Activated CD4-positive, alpha-beta T cell treated with anti-CD3 and anti-CD28 coated beads, Interleukin-2, amount 10 ng/mL, durations not matched to agents 7 days and 5 days (primary cell): ENCODE measurements at regions not wholly inside any gene's neighbourhood (a gene's known extent, or its start where the extent isn't known, plus 50 kb on each side); places are given as distances from the start of the nearest gene placed in this dataset.

Experiments used
- CTCF ChIA-PET: fragments of 350-600 bp; sonication (Branson Sonifier 250); formaldehyde crosslinking; loops from one replicate; lab custom pipeline; 2021; ENCODE audit warnings: antibody characterized with exemption; lab: Charles Lee
- POLR2A ChIA-PET: fragments of 350-600 bp; sonication (Branson Sonifier 250); formaldehyde crosslinking; loops from one replicate; lab custom pipeline; 2021; ENCODE audit warnings: antibody characterized with exemption; lab: Charles Lee
- DNase-seq: peaks from one replicate; pipeline ENCODE4 v3.0.0-alpha.2; 2020
- H3K27ac Mint-ChIP-seq: one replicate; pipeline ENCODE4 v1.8.0; 2021; ENCODE audit warnings: mild to moderate bottlenecking, moderate library complexity, mixed read lengths
- H3K27me3 Mint-ChIP-seq: one replicate; pipeline ENCODE4 v1.8.0; 2021; ENCODE audit warnings: mixed read lengths
- H3K36me3 Mint-ChIP-seq: one replicate; pipeline ENCODE4 v1.8.0; 2021; ENCODE audit warnings: low read depth, mixed read lengths
- H3K4me1 Mint-ChIP-seq: one replicate; pipeline ENCODE4 v1.8.0; 2021; ENCODE audit warnings: mixed read lengths
- H3K4me3 Mint-ChIP-seq: one replicate; pipeline ENCODE4 v1.8.0; 2021; ENCODE audit warnings: mild to moderate bottlenecking, moderate library complexity, mixed read lengths
- H3K9me3 Mint-ChIP-seq: one replicate; pipeline ENCODE4 v1.8.0; 2021; ENCODE audit warnings: mixed read lengths

DNA sequence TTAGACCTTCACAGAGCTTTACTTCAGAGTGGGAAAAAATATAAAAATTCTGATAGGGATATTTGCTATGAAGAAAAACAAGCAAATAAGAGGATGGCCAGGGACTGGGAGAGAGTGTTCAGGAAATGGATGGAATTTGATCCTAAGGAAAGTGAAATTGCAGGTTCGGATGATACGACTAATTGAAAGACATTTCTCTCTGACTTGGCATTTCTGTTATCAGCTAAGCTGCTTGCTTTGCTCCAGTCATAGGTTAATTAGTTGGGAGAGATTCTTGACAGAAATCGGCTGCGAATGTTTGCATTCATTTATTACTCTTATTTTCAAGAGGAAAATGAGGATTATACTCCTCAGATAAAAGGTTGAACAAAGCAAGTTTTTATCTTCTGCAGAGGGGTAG, 808.7 kb upstream of the NECTIN3 start:
- H3K36me3 Mint-ChIP-seq = no peaks in the 10 kb centered on the region
- H3K4me1 Mint-ChIP-seq = no peaks in the 10 kb centered on the region
- no peak overlapping the region for H3K4me3 Mint-ChIP-seq
- ChIA-PET CTCF (no interaction called here), POLR2A (no interaction called here)
- H3K27me3 Mint-ChIP-seq = peaks cover 3% of the 10 kb centered on the region
- peaks cover 3% of the 10 kb centered on the region for H3K9me3 Mint-ChIP-seq
- no peak for DNase-seq
- no peak overlapping the region for H3K27ac Mint-ChIP-seq

DNA sequence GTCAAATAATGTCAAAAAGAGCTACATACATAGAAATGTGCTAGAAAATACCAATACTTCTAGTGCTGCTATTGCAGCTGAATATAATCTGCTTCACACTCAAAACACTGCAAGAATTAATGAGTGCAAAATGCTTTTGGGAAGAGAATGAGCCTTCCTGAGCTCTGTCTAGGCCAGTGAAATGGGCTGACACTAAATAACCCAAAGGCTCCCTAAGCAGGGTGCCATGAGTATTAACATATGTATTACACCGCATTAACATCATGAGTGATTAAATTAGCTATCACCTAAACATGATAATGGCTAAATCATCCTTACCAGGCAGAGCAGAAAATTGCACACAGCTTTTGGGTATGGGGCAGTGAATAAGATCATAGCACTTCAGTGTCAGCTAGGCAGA, 806.3 kb upstream of the NECTIN3 start:
- Mint-ChIP-seq H3K36me3 (no peaks in the 10 kb centered on the region), H3K4me1 (no peaks in the 10 kb centered on the region), H3K4me3 (no peak overlapping the region), H3K27me3 (no peaks in the 10 kb centered on the region), H3K9me3 (no peaks in the 10 kb centered on the region), H3K27ac (no peak overlapping the region)
- ChIA-PET CTCF (no interaction called here), POLR2A (no interaction called here)
- DNase-seq = no peak

DNA sequence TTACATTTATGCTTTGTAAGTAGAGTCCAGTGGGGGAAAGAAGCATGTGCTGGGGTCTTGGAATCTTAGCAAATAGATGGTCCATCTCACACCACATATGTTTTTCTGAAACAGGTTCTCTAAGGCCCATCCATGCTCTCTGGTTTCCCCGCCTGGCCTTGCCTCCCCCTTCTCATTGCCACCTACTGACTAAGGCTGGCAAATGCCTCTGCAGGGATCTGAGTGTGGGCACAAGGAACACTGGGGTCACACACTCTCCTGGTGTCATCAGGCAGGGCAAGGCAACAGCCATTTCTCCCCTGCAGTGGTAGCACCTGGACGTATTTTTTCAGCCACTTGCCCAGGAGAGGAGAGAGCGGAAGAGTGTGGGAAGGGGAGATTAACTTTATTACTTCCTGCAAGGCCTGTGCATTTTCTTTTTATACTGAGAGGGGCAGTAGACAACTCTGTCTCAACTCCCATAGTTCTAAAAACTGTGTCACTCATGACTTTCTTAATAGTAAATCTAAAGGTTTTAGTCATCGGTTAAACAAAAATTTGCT, 804.2 kb upstream of the NECTIN3 start:
- no peak overlapping the region for H3K4me3 Mint-ChIP-seq

DNA sequence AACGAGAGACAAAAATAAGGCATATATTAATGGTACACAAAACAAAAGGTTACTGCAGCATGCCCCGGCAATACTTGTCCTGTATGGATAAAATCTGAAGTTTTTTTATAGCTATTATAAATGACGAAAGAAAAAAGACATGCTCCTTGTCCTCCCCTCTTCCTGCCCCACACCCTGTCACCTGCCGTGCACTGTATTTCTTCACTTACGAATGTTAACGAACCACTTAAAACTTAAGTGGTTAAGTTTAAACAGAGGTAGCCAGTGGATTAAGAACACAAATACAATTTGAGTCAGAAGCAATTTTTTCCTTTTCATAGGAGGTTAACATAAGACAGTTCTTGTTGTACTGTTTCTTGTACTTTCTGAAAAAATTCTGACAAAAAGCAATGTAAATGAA, 799.1 kb upstream of the NECTIN3 start:
- ChIA-PET POLR2A (no interaction called here), CTCF (no interaction called here)
- H3K36me3 Mint-ChIP-seq = no peaks in the 10 kb centered on the region
- H3K27ac Mint-ChIP-seq = no peak overlapping the region
- no peaks in the 10 kb centered on the region for H3K4me1 Mint-ChIP-seq
- H3K4me3 Mint-ChIP-seq = no peak overlapping the region
- H3K9me3 Mint-ChIP-seq = no peaks in the 10 kb centered on the region
- H3K27me3 Mint-ChIP-seq = no peaks in the 10 kb centered on the region
- DNase-seq = no peak

More for the DNA sequence above, 804.2 kb upstream of the NECTIN3 start:
- H3K9me3 Mint-ChIP-seq = no peaks in the 10 kb centered on the region
- H3K36me3 Mint-ChIP-seq = no peaks in the 10 kb centered on the region
- no peaks in the 10 kb centered on the region for H3K4me1 Mint-ChIP-seq
- no peaks in the 10 kb centered on the region for H3K27me3 Mint-ChIP-seq
- DNase-seq = no peak
- ChIA-PET CTCF (no interaction called here), POLR2A (no interaction called here)
- H3K27ac Mint-ChIP-seq = no peak overlapping the region

DNA sequence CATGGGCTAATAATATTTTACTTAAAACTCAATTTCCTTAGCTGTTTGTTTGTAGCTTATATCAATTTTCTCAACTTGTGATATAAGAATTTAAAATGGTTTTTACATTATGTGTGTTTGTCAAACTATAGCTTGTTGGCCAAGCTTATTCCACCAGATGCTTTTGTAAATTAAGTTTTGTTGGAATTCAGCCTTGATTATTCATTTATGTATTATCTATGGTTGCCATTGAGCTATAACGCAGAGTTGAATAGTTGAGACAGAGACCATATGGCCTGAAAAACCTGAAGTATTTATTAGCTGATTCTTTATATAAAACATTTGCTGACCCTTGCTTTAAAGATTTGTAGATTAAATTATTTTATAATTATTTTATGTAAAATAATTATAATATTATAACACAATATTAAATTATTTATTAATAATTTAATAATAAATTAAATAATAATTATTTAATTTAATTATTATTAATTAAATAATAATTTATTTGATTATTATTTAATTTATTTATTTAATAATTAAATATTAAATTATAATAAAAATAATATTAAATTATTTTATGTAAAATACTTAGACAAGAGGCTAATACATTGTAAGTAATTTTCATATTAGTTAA, 779.6 kb upstream of the NECTIN3 start:
- Mint-ChIP-seq H3K27ac (no peak overlapping the region), H3K4me3 (no peak overlapping the region), H3K36me3 (no peaks in the 10 kb centered on the region), H3K9me3 (peaks cover 6% of the 10 kb centered on the region), H3K27me3 (no peaks in the 10 kb centered on the region), H3K4me1 (no peaks in the 10 kb centered on the region)
- DNase-seq = no peak
- POLR2A ChIA-PET = no interaction called here
- CTCF ChIA-PET = no interaction called here

DNA sequence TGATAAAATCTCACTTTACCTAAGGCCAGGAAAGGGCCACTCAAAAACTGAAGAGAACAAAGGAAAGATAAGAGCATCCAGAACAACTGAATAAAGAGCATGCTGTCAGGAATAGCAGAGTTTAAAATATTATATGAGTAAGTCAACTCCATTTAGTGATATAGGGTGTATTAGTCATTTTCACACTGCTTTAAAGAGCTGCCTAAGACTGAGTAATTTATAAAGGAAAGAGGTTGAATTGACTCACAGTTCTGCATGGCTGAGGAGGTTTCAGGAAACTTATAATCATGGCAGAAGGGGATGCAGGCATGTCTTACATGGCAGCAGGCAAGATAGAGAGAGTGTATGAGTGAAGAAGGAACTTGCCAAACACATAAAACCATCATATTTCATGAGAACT, 778.0 kb upstream of the NECTIN3 start:
- H3K27ac Mint-ChIP-seq = no peak overlapping the region
- ChIA-PET POLR2A (no interaction called here), CTCF (no interaction called here)
- no peaks in the 10 kb centered on the region for H3K27me3 Mint-ChIP-seq
- H3K9me3 Mint-ChIP-seq = peaks cover 6% of the 10 kb centered on the region
- no peak for DNase-seq
- H3K4me3 Mint-ChIP-seq = no peak overlapping the region
- H3K4me1 Mint-ChIP-seq = no peaks in the 10 kb centered on the region
- H3K36me3 Mint-ChIP-seq = no peaks in the 10 kb centered on the region

DNA sequence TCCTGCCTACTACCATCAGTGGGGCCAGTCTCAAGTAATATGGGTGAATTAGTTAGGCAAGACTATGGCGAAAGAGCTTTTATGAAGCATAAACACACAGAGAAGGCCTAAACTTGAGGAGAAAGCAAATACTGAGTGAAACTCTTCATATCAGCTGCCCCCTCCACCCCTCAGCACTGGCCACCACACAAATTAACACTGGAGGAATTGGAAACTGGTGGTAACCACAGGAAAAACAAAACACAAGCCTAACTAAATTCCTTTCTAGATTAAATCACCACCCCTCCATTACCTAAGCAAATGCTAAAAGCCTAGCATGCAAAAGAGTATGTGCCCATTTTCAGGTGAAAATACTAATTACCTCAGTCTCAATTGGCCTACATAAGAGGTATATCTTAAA, 774.7 kb upstream of the NECTIN3 start:
- ChIA-PET POLR2A (no interaction called here), CTCF (no interaction called here)
- Mint-ChIP-seq H3K9me3 (peaks cover 6% of the 10 kb centered on the region), H3K4me1 (no peaks in the 10 kb centered on the region), H3K27me3 (no peaks in the 10 kb centered on the region), H3K4me3 (no peak overlapping the region), H3K36me3 (no peaks in the 10 kb centered on the region), H3K27ac (no peak overlapping the region)
- DNase-seq = no peak

DNA sequence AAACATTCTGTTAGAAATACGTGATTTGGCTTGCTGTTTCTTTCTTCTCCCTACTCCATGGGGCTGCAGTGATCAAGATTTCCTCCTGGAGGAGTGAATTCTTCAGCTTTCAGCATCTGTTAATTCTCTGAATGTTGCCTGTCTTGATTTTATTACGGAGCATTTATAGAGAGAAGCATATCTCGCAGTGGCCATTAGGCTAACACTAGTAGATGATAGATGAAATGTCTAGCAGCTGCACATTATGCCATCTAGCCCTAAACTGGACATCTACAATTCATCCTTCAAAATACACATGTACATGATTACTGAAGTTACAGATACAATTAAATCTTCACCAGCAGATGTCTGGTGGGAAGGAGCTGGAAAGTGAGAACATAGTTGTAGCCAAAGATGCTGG, 769.8 kb upstream of the NECTIN3 start:
- ChIA-PET CTCF (interaction anchor here (0.5 kb wide), 1 partner anchor 47 kb away, joined by 5 read pairs; no protein-coding TSS in a partner anchor), POLR2A (no interaction called here)
- no peak for DNase-seq
- no peaks in the 10 kb centered on the region for H3K9me3 Mint-ChIP-seq
- no peak overlapping the region for H3K27ac Mint-ChIP-seq
- H3K4me1 Mint-ChIP-seq = no peaks in the 10 kb centered on the region
- H3K27me3 Mint-ChIP-seq = no peaks in the 10 kb centered on the region
- H3K4me3 Mint-ChIP-seq = no peak overlapping the region
- H3K36me3 Mint-ChIP-seq = no peaks in the 10 kb centered on the region

DNA sequence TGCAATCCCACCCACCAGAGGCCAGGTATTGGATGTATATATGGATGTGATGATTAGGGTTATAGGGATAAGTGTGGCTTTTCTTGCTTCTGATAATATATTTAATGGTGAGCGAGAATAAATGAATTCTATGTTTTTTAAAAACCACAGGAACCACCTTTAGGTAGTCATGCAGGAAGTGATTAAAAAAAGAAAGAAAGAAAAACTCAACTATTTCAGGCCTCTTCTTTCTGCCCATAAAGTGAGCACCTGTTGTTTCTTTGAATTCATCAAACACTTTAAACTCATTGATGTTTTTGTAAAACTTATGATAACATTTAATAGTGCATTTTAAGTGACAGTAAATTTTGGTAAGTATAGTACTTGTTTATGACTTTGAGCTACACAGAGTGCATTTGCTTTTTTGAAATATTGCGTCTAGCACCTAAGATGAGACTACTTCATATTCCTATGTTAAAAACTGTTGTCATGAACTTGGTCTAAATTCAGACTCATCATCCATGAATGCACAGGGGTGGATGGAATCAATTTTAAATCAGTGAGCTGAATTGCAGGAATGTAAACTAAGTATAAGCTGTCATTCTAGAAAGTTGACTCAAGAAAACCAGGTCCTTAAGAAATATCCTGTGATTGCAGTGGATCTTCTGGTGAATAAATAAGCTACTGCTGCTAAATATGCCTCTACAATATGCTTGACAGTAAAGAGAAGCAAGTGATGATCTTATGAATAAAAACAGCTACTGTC, 764.4 kb upstream of the NECTIN3 start:
- Mint-ChIP-seq H3K36me3 (no peaks in the 10 kb centered on the region), H3K9me3 (no peaks in the 10 kb centered on the region), H3K4me3 (no peak overlapping the region), H3K4me1 (no peaks in the 10 kb centered on the region), H3K27me3 (no peaks in the 10 kb centered on the region), H3K27ac (no peak overlapping the region)
- CTCF ChIA-PET = no interaction called here
- POLR2A ChIA-PET = no interaction called here
- DNase-seq = no peak

DNA sequence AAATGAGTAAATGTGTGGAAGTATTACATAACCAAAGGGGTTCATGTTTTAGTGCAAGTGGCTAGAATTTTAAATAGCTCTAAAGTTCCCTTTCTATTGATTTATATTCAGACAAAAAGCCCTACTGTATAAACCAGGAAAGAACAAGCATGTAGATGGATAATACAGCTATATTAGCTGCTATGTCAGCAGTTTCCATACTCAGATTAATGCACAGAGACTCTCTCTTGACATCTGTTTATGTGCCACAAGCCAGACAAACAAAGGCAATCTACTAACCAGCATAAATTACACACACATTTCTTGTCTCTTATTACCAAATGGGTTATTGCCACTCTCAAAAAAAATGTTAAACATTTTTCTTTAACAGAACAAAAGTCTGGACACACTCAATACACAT, 760.1 kb upstream of the NECTIN3 start:
- ChIA-PET POLR2A (no interaction called here), CTCF (no interaction called here)
- no peak for DNase-seq
- no peak overlapping the region for H3K27ac Mint-ChIP-seq
- H3K9me3 Mint-ChIP-seq = no peaks in the 10 kb centered on the region
- peaks cover 2% of the 10 kb centered on the region for H3K27me3 Mint-ChIP-seq
- no peak overlapping the region for H3K4me3 Mint-ChIP-seq
- no peaks in the 10 kb centered on the region for H3K36me3 Mint-ChIP-seq
- H3K4me1 Mint-ChIP-seq = no peaks in the 10 kb centered on the region

DNA sequence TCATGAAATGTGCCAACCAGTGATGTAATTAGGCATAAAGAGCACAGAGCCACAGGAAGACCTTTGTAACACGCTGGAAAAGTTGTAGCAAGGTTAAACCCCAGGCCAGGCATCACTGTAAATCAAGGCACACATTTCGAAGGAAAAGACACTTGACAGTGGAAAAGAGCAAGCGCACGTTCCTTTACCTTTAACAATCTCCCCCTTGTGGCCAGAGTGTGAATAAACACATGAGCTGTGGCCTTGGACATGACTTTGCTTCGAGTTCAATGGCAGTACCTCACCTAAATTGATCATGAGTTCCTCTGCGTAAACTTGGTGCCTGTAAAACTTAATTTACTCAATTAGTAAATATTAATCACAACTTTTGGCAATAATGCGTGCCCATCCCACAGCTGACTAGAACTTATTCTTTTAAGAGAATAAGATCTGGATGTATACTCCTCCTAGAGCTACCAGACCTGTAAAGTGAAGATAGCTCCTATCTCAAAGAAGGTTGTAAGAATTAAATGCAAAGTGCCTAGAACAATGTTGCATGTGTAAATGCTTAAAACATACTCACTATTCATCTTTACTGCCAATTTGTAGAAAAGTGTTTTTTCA, 757.0 kb upstream of the NECTIN3 start:
- H3K4me1 Mint-ChIP-seq = no peaks in the 10 kb centered on the region
- H3K9me3 Mint-ChIP-seq = no peaks in the 10 kb centered on the region
- H3K36me3 Mint-ChIP-seq = no peaks in the 10 kb centered on the region
- peak; percentile 67 for DNase-seq
- no peak overlapping the region for H3K4me3 Mint-ChIP-seq
- ChIA-PET CTCF (interaction anchor here (0.7 to 1.4 kb wide), 3 partner anchors 11 to 17 kb away, joined by 3 to 6 read pairs (median 3); no protein-coding TSS in a partner anchor), POLR2A (no interaction called here)
- H3K27me3 Mint-ChIP-seq = peaks cover 2% of the 10 kb centered on the region
- H3K27ac Mint-ChIP-seq = no peak overlapping the region

DNA sequence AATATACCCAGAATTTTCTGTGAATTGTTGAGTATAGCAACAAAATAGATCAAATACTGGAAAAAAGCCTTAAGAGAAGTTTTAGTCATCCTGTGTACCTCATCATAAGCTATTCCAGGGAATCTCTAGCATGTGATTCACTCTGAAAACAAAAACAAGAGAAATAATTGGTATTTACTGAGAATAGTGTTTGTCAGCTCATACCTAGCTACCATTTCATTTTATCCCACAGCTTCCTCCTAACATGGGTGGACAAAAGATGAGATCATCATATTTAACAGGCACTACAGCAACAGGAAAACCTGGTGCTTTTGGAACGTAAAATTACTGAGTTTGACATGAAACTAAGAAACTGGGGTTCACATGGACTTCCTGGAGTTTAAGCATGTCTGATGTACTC, 753.5 kb upstream of the NECTIN3 start:
- H3K4me3 Mint-ChIP-seq = no peak overlapping the region
- H3K36me3 Mint-ChIP-seq = no peaks in the 10 kb centered on the region
- no peaks in the 10 kb centered on the region for H3K4me1 Mint-ChIP-seq
- no peak overlapping the region for H3K27ac Mint-ChIP-seq
- ChIA-PET CTCF (no interaction called here), POLR2A (no interaction called here)
- peaks cover 2% of the 10 kb centered on the region for H3K27me3 Mint-ChIP-seq
- no peak for DNase-seq
- no peaks in the 10 kb centered on the region for H3K9me3 Mint-ChIP-seq

DNA sequence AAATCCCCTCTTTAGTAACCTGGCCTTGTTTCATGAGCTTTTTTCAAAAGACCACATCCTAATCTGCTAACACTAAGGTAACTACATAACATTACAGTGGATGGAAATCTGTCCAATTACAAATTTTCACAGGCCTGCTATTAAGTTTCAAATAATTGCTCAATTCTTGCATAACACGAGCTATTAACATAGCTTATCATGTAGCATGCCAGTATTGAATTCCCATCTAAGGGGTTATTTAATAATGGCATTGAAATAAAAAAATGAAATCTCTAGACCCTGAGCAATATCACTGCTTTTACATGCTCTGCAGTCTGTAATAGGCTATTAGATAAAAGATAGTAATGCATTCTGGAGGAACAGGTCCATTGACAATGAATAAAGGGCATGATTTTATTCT, 748.3 kb upstream of the NECTIN3 start:
- Mint-ChIP-seq H3K4me1 (no peaks in the 10 kb centered on the region), H3K27ac (no peak overlapping the region), H3K4me3 (no peak overlapping the region), H3K27me3 (no peaks in the 10 kb centered on the region), H3K9me3 (no peaks in the 10 kb centered on the region), H3K36me3 (no peaks in the 10 kb centered on the region)
- CTCF ChIA-PET = no interaction called here
- POLR2A ChIA-PET = no interaction called here
- DNase-seq = no peak
